ENCODE measurements at regions not wholly inside any gene's neighbourhood (a gene's known extent, or its start where the extent isn't known, plus 50 kb on each side); places are given as distances from the start of the nearest gene placed in this dataset.

DNA sequence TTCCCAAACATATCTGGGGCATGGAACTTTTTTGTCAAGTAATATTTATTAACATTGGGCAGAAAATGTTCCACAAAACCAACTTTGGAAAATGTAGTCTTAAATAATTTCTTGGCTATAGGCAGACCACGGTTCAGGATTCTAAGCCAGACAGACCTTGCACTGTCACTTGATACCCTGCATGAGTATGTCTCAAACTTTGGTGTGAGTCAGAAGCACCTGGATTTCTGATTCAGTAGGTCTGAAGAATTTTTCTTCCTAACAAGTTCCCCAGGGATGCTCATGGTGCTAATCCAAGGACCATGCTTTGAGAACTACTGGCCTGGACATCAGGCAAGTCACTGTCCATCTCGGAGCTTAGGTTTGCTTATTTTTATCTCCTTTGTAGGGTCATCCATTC, 562.0 kb downstream of the PLPP3 start:
- no peak for DNase-seq

DNA sequence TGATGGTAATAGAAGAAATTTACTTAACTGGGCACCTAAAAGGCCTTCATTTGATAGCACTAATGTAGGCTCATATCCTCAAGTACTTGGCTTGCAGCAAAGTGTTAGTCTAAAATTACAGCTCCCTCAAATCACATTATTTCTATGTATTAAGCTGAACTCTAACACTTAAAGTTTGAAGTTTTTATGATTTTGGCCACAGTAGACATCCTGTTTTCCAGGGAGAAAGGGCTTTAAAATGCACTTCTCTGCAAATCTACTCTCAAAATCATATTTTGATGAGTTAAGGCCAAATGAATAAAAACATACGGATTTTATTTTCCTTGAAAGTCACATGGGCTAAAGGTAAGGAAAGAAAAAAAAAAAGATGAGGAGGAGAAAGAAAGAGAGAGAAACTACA, 575.5 kb downstream of the PLPP3 start:
- no peak for DNase-seq

DNA sequence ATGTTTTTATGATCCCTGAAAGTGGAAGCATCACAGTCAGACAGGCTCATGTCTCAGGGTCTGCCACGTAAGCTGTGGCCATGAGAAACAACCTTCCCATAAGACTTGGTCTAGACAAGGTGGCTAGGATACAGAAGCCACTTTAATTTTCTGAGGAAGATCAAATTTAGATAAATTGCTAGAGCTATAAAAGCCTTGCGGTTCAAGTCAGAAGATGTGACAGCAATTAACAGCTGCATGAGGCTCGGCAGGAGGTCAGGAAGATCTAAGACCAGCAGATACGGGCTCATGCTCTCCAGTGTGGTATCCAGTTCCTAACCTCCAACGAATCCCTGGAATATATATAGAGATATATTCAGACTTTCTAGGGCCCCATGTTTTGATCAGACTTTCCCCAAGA, 577.1 kb downstream of the PLPP3 start:
- no peak for DNase-seq

DNA sequence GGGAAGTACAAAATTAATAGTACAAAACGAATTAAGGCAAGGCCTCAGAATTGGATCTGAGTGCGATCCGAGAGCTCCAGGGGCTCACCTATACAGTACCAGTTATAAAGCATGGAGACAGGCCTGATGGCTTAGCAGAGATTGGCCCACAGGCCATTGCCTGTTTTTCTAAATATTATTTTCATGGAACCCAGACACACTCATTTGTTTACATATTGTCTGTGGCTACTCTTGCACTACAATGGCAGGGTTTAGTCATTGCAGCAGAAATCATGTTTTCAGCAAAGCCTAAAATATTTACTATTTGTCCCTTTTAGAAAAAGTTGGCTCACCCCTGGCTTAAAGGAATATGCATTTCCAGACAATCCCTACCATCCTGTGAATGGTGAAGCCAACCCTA, 578.9 kb downstream of the PLPP3 start:
- no peak for DNase-seq

DNA sequence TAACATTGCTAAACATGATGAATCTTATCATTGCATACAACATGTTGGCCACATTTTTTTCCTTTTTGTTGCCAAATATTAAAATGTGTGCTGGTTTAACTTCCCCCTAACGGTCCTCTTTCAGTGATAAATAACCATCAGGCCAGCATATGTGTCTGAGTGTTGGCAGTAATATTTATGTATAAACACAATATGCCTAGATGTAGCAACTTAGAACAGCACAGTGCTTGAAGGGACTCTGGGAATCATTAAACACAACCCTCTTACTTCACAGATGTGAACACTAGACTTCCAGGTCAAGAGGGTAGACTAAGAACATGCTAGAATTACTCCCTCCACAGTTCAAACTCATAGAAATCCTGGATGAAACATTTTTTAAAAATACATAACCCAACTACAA, 581.8 kb downstream of the PLPP3 start:
- DNase-seq = no peak

DNA sequence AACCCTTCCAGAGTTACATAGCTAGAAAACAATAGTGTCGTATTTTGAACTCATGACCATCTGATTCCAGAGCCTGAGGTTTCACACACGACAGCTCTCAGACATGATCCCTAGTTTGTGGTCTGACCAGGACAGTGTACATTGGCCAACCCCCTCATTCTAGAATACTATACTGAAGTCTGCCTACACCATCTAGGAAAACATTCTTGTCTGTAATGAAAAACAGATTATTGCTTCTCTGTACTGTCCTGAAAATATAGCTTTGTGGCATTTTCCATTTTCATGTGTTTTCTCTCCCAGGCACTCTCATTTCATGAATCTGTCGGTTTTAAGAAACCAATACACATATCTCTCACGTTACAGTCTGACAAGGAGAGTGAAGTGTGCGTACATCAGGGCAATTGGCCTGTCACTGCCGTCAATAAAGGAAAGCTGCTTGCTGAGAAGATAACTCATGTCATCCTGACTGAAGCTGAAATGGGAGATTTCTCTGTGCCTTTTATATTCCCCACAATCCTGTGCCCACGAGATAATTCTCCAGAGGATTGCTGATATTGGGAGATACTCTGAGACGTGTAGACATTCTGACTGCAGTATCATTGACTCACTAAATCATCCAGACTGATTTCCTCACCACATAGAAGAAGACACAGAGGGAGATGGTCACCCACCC, 585.6 kb downstream of the PLPP3 start:
- DNase-seq = no peak

DNA sequence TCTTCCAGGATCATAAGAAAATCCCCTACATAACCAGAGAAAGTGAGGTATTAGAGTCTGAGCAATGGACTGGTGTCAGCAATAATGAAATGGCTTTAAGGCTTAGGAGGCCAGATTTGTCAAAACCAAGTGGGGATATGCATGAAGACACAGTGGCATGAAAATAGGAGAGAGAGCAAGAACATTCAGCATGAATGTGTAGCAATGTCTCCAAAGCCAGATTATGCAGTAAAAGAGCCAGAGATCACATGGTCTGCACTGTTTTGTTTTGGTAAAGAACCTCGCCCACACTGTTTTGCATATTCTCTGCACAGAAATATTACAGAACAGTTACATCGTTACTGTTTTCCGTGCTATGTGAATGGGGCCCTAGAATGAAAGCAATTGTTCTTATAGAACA, 589.4 kb downstream of the PLPP3 start:
- no peak for DNase-seq

DNA sequence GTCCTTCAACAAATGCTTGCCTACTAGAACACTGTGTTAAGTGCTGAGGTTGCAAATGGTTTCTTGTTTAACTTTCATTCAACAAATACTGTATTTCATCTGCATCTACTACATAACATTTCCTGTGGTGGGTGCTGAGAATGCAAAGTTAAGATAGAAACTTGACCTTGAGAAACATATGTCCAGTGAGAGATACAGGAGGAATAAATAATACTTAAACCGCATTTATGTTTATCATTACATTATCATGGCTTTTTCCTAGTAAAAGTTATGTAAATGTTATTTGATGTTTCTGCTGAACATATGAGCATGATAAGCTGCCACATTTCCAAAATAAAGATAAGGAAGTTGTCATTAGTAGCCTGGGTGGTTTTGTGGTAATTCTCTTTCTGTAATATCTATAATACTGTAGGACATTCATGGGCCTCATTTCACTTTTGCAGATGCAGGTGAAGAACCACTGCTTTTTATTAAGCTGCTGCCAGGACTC, 590.4 kb downstream of the PLPP3 start:
- no peak for DNase-seq

DNA sequence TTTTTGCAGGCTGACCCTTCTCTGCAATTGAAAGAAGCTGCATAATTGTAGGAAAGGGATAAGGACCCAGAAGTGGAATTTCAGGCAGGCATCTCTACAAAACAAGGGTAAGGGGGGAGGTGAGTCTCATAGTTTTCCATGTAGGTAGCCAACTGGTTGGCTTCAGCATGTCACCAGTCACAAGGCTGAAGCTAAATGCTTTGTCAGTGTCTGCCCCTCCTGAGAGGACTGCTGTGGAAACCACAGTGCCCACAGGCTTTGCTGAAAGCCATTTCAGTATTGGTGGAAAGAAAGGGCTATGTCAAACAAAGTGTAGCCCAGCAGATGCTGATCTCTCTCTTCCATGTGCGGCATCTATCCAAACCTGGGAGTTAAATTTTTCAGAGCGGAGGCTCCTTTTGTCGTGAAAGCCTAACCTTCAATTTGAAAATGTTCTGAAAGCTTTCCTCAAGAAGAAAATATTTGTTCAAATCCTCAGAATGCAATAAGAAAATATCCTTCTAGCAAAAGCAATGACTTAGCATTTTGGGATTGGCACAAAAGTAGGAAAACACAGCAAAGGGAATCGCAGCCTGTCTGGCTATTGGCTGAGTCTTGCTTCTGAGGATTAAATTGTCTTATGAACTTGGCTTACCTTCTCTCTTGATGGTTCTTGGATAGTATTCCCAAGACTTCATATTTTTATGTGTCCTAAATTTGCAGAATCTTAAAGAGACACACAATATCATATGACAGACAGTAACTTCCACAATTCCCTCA, 591.7 kb downstream of the PLPP3 start:
- no peak for DNase-seq

DNA sequence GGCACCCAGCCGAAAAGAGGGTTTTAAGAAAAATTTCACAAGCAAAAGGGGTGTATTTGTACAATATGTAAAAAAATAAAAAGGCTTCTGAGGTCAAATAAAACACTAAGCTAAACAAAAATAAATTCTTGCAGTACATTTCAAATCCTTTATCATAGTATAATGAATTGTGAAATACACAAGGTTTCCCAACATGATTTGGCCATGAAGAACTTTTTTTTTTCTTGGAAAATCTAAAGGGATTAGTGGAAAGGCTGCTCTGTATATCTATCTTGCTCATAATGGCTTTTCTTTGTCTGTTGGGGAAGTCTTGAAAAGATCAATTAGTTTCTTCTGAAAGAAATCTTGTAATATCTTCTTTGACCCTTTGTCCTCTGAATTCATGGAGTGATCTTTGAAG, 593.4 kb downstream of the PLPP3 start:
- DNase-seq = no peak

DNA sequence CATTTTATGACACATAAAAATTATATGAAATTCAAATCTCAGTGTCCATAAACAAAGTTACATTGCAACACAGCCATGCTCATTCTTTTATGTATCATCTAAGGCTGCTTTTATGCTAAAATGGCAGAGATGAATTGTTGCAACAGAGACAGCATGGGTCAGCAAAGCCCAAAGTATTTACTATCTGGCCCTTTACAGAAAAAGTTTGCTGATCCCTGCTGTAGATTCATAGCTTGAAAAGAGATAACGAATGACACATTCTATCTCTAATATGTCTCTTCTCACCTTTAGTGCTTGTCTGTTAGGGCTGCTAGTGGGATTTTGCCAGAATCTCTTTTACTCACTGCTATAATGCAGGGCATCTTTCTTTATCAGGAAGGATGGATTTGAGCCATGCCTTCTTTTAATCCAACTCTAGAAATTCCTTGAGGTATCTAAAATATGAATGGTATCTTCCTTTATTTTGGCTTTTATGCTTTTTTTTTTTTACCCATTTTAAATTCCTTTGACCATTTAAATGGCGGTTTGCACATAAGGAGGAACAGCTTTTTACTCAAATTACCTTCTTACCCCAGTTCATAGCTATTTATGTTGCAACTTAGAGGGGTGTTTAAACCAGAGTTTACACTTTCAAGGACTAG, 598.2 kb downstream of the PLPP3 start:
- no peak for DNase-seq

DNA sequence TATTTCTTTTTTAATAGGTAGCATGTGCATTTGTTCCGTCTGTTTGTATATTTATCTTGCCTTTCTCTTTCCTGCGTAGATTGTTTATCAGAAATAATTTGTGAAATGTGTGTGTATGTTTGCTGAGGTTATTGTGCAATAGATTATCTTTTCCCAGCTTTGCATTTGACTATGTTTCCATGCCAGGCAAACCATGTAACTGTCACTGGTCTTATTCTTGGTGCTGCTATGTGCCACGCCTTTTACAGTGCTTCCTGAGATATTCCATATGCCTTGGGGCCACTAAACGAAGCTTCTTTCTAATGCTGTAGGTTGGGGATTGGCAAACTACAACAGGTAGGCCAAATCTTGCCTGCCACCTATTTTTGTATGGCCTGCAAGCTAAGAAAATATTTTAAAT, 598.8 kb downstream of the PLPP3 start:
- no peak for DNase-seq

DNA sequence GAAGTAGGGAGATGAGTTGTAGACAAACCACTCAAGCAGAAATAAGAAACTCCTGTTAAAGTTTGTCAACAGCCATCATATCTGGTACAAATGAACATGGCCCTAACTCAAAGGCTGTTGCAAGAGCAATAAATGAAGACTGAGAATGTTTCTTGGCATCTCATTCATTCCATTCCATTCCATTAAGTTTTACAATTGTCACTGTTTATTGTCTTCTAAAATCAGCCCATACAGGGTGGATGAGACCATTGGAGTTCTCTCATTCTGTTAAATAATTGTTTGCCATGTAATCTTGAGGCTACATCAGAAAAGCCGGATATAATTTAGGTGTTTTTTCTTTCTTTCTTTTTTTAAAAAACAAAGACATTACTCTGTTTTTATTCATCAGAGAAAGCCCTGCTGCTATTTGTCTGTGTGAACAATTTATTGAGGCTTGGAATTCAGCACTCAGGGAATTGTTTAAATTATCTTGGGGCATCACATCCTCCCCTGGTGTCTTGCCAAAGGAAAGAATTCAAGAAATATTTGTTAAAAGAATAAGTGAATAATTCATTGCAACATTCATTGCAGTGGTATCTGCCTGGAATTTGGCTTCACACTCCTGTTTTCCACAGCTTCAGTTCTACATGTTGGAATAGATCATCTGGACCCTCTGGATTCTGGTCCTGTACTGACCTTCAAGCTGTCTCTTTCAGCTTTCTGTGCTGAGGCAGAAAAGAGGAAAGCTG, 604.5 kb downstream of the PLPP3 start:
- DNase-seq = no peak

DNA sequence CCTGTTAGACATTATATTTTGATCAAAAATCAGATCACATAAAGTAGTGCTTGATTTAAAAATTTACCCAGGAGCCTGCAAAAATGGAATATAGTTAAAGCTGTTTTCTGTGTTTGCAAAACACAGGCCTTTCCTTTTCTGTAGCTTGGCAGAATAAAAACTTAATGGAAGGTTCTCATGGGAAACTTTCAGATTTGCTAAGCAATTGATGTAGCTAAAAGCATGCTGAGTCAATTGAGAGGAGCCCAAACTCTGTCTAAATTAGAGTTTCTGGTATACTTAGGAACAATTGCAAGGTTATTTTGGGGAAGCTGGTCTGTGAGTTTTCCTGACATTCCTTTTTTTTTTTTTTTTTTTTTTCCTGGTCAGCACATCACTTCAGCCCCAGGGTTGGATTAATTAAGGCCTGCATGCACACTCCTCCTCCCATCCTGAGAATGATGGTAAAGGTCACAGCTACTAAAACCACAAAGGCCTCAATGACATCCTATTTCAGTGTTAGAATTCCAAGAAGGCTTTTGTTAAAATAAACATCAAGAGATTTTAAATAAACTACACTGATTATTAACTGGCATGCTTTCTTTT, 608.7 kb downstream of the PLPP3 start:
- no peak for DNase-seq

DNA sequence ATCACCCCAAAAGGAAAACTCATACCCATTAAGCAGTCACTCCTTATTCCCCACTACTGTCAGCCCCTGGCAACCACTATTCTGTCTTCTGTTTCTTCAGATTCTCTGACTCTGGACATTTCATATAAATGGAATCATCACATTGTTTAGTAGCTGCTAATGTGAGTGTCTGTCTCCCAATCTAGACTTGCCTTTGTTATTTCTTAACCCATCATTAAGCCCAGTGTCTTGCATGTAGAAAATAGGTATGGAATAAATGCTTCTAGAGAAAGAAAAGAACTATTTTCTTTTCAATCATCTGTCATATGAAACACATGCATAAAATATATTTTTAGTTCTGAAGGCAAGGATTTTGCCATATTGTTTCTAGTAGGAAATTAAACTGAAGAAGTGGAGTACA, 610.0 kb downstream of the PLPP3 start:
- no peak for DNase-seq

DNA sequence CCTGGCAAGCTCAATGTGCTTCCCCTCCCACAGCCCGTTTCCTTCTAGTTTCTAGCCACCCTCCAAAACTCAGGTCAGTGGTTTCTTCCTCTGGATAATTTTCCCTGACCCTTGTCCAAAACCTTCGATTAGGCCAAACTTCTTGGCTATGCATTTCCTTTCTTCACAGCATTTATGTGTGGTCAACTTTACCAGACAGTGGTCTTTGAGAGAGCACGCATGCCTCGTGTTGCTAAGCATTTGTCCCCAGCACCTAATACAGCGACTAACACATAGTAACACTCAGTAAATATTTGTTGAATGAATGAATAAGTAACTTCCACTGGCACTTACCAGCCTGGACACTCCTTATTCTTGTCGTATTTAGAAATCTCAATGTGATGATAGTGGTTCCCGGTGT, 610.7 kb downstream of the PLPP3 start:
- DNase-seq = no peak

DNA sequence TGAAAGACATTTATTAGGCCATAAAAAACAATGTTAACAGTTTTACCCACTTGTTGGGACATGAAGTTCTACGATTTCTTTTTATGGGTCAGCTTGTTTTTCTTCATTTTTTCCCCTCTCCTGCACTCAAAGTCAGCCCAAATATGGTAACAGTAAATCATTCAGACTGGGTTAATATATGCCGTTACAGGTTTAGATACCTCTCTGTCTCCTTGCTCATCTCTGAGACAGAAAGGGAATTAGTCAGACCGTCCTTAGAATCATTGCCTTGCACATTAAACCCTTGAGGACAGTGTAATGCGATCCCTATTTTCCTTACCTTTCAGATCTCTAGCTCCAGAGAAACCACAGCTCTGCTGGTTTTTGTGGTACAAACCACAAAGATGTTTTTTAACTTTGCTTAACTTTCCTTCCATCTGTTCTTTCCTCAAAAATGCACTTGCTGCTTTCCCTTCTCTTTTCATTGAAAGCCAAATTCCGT, 613.3 kb downstream of the PLPP3 start:
- DNase-seq = no peak

DNA sequence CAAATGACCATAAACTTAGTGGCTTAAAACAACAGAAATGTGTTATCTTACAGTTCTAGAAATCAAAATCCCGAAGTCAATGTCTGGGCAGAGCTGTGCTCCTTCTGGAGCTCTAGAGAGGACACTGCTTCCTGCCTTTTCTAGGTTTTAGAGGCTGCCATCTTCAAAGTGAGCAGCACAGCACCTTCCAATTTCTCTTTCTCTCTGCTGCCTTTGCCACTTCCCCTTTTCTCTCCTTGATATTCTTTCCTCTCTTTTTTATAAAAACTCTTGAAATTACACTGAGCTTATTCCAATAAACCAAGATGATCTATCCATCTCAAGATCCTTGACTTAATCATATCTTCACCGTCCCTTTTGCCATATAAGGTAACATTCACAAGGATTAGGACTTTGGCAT, 616.9 kb downstream of the PLPP3 start:
- DNase-seq = no peak

DNA sequence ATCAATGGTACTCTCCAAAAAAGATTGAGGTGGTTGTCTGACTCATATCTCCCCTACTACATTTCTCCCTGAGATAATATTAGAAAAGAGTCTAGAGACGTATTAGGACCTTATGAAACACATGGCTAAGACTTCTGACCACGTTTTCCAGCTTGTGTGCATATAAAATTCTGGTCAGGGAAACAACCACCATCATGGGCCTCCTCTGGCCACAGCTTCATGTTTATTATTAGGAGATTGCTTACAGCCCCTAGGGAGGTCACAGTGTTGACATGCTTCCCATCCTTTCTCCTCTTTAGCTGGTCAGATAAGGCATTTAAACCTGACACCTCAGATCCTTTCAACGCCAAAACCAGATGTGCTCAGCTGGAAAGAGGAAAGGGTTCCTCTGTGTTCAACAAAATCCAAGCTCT, 620.2 kb downstream of the PLPP3 start:
- DNase-seq = no peak

DNA sequence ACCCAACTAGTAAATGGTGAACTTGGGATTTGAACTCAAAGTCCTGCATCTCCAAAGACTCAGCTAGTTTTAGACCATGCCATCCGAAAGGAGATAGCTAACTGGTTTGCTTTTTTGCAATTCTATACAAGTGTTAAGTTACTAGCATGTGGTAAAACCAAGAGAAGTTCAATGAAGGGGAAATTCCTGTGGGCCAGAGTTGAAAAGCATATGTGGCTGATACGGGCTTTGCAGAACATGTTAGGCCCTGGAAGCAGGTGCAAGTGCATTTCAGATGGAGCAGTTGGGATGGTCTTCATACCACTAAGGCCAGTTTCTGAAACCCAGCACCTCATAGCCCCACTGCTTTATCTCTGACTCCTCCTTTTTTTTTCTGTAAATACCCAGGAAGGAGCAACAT, 620.9 kb downstream of the PLPP3 start:
- DNase-seq = no peak

DNA sequence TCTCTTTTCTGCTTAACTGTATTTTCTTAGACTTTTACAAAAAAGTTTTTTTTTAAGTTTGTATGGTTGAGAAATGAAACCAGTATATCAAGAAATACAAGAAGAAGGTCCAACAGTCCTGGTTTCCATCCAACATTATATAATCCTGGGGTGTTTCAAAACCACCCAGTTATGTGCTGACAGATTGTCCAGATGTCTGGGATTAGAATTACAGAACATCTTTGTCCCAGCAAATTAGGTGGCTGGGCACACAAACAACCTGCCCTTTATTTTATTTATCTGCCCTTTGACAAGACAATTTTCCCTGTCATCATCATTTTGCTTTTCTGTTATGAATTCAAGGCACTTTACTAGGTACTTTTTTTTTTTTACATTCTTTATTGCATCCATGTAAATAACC, 622.1 kb downstream of the PLPP3 start:
- DNase-seq = no peak

DNA sequence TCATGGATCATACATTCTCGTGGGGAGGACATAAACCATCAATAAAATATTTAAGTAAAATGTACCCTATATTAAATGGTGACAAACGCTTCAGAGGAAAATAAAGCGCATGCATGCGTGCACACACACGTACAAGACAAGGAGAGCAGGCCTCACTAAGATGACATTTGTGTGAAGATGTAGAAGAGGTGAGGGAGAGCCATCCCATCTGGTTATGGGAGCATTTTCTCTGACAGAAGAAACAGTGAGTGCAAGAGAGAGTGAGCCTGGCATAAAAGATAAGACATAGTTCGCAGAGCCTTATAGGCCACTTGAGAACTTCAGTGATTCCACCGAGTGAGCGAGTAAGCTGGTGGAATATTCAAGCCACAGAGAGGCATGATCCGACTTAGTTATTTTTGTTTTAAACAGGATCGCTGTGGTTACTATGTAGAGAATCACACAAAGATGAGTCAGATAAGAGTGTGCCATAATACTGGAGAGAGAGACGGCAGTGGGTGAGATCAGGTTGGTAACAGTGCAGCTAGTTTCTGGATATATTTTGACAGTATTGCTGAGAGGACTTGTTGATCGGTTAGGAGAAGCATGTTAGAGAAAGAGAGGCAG, 624.2 kb downstream of the PLPP3 start:
- no peak for DNase-seq

DNA sequence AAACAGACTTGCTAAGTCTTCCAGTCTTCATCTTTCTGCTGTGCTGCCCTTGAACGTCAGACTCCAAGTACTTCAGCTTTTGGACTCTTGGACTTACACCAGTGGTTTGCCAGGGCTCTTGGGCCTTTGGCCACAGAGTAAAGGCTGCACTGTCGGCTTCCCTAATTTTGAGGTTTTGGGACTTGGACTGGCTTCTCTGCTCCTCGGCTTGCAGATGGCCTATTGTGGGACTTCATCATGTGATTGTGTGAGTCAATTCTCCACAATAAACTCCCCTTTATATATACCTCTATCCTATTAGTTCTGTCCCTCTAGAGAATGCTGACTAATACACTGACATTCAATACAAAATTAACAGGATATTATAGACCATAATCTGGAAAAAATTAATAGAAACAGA, 628.1 kb downstream of the PLPP3 start:
- no peak for DNase-seq

Measured in CD4-positive, alpha-beta T cell treated with Interleukin-21 for 1 hour (primary cell).